Common myeloid progenitor, CD34-positive (primary cell): ENCODE measurements at regions not wholly inside any gene's neighbourhood (a gene's known extent, or its start where the extent isn't known, plus 50 kb on each side); places are given as distances from the start of the nearest gene placed in this dataset.

Experiments
- CTCF ChIA-PET: fragments of 350-600 bp; sonication (Branson Sonifier 250); formaldehyde crosslinking; loops from one replicate; lab custom pipeline; 2021; ENCODE audit warnings: antibody characterized with exemption; lab: Charles Lee
- POLR2A ChIA-PET: fragments of 350-600 bp; sonication (Branson Sonifier 250); formaldehyde crosslinking; loops from one replicate; lab custom pipeline; 2021; ENCODE audit warnings: antibody characterized with exemption; lab: Charles Lee
- DNase-seq, 3 donors: peaks; one replicate each; pipeline versions ENCODE4 v3.0.0 to v3.0.0-alpha.2; 2013
- H3K27ac ChIP-seq, 2 experiments: 1 replicate in 1 of 2; 2 replicates in 1 of 2; pipeline ENCODE4 v1.7.0; 2013; ENCODE audit warnings: inconsistent platforms in 2 of 2, low read length in 2 of 2, mild to moderate bottlenecking in 2 of 2, low read depth in 1 of 2, moderate library complexity in 1 of 2; ENCODE audit not compliant: severe bottlenecking in 2 of 2, insufficient read depth in 1 of 2, poor library complexity in 1 of 2
- H3K27me3 ChIP-seq, 5 experiments: replicated peaks in 2 of 5; 1 replicate in 3 of 5; 2 replicates in 2 of 5; pipeline versions ENCODE4 v1.6.1 to v1.7.0; 2013; ENCODE audit warnings: low read length in 4 of 5, mild to moderate bottlenecking in 2 of 5, moderate library complexity in 2 of 5, inconsistent platforms in 1 of 5; ENCODE audit not compliant: insufficient read depth in 5 of 5, control insufficient read depth in 4 of 5
- H3K36me3 ChIP-seq, 4 experiments: 1 replicate in 2 of 4; 2 replicates in 2 of 4; pipeline versions ENCODE4 v1.6.1 to v1.7.0; 2013; ENCODE audit warnings: low read length in 3 of 4, control low read depth in 1 of 4, mild to moderate bottlenecking in 1 of 4; ENCODE audit not compliant: control insufficient read depth in 4 of 4, insufficient read depth in 4 of 4
- H3K4me1 ChIP-seq, 4 experiments: 1 replicate in 3 of 4; 2 replicates in 1 of 4; pipeline versions ENCODE4 v1.6.1 to v1.7.1; 2013; ENCODE audit warnings: low read length in 3 of 4, mild to moderate bottlenecking in 3 of 4, control low read depth in 1 of 4, inconsistent platforms in 1 of 4, moderate library complexity in 1 of 4; ENCODE audit not compliant: control insufficient read depth in 4 of 4, insufficient read depth in 4 of 4; ENCODE audit errors: control extremely low read depth in 1 of 4
- H3K4me3 ChIP-seq, 7 experiments: 1 replicate in 4 of 7; 2 replicates in 3 of 7; pipeline versions ENCODE4 v1.5.1 to v1.7.0; 2013; ENCODE audit warnings: mild to moderate bottlenecking in 7 of 7, low read length in 6 of 7, moderate library complexity in 6 of 7, inconsistent platforms in 2 of 7, low read depth in 2 of 7, control low read depth in 1 of 7; ENCODE audit not compliant: insufficient read depth in 4 of 7, control insufficient read depth in 1 of 7; ENCODE audit errors: extremely low read depth in 1 of 7
- H3K9me3 ChIP-seq, 5 experiments: 1 replicate in 4 of 5; 2 replicates in 1 of 5; pipeline versions ENCODE4 v1.6.1 to v1.7.1; 2013; ENCODE audit warnings: low read length in 4 of 5, mild to moderate bottlenecking in 2 of 5, inconsistent platforms in 1 of 5, low read depth in 1 of 5, moderate library complexity in 1 of 5; ENCODE audit not compliant: control insufficient read depth in 4 of 5, insufficient read depth in 2 of 5; ENCODE audit errors: control extremely low read depth in 1 of 5
- WGBS: methylation state at CpG from one replicate; pipeline ENCODE4 v1.1.5; 2013; ENCODE audit not compliant: insufficient coverage; 5-methylcytosine and 5-hydroxymethylcytosine counted together

DNA sequence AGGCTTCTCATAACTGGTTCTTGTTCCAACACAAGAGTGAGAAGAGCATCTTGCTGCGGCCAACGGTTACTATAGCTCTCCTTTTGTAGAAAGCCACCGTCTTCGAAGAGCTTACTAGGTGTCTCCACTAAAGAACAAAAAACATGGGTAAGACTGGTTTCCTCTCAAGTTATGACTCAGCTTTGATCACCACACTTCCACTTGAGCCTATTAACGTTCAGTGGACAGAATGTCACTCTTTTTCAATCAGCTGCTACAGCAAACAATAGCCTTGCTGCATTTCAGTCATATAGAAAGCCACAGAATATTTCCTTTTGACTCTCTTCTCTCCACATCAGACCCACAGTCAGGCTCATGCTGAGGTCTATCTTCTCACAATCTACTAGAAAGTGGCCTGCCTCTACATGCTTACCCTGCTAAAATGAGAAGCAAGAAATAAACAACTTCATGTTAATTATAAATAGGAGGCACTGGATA, 243.5 kb upstream of the PREP start:
- CTCF ChIA-PET = interaction anchor here (0.7 kb wide), 1 partner anchor 572 kb away, joined by 3 read pairs; no protein-coding TSS in a partner anchor
- DNase-seq = peak in 2 of 3 donors; percentile 11 to 30
- POLR2A ChIA-PET = no interaction called here
- Histone ChIP-seq H3K27ac (no peak overlapping the region), H3K4me1 (peaks cover 0 to 5% (median 0%) of the 10 kb centered on the region in 4 experiments), H3K4me3 (no peak overlapping the region), H3K9me3 (no peaks in the 10 kb centered on the region), H3K36me3 (no peaks in the 10 kb centered on the region), H3K27me3 (no peaks in the 10 kb centered on the region)
- WGBS = 78% methylated on average over 5 of the region's 5 CpGs

DNA sequence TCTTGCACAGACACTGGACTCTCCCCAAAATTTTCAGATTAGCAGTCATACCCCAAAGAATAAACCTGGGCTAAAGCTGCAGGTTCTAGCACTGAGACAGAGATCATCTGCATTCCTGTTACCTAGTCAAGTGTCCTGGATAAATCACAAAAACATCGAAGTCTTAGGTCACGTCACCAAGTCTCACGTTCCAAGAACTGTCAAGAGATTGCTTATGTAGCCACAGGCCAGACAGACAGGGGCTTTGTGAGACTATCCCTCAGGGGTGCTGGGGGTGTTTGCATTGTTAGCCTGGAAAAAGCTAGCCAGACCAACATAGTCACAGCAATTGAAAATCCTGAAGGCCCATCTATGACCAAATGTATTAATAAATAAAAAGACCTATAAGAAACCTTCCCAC, 243.1 kb upstream of the PREP start:
- no peak overlapping the region for H3K4me3 ChIP-seq
- WGBS = 90% methylated on average over 3 of the region's 3 CpGs
- H3K27me3 ChIP-seq = no peaks in the 10 kb centered on the region
- DNase-seq = no peak
- ChIA-PET CTCF (interaction anchor here (0.7 kb wide), 1 partner anchor 572 kb away, joined by 3 read pairs; no protein-coding TSS in a partner anchor), POLR2A (no interaction called here)
- H3K9me3 ChIP-seq = no peaks in the 10 kb centered on the region
- H3K36me3 ChIP-seq = no peaks in the 10 kb centered on the region
- no peak overlapping the region for H3K27ac ChIP-seq
- peaks cover 0 to 5% (median 0%) of the 10 kb centered on the region in 4 experiments for H3K4me1 ChIP-seq

DNA sequence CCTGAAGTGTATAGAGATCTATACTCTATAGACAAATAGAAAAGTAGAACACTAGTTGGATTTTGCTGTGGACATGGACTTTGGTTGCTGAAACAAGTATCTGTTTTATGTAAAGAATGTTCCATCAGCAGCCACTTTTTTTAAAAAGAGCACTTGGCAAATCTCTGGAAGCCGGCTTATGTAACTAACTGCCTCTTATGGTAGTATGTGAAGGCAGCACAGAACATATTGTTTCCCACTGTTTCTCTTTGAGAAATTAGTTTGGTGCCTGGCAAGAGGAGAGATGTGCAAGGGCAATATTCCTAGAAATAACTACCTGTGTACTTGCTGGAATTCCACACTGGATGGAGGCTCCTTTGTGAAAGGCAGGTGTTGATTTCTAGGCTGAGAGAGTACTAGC, 242.3 kb upstream of the PREP start:
- ChIA-PET CTCF (no interaction called here), POLR2A (no interaction called here)
- peaks cover 0 to 5% (median 0%) of the 10 kb centered on the region in 4 experiments for H3K4me1 ChIP-seq
- no peaks in the 10 kb centered on the region for H3K27me3 ChIP-seq
- WGBS = 60% methylated on average over 1 of the region's 1 CpG
- no peaks in the 10 kb centered on the region for H3K36me3 ChIP-seq
- H3K27ac ChIP-seq = no peak overlapping the region
- no peak overlapping the region for H3K4me3 ChIP-seq
- no peaks in the 10 kb centered on the region for H3K9me3 ChIP-seq
- no peak for DNase-seq

DNA sequence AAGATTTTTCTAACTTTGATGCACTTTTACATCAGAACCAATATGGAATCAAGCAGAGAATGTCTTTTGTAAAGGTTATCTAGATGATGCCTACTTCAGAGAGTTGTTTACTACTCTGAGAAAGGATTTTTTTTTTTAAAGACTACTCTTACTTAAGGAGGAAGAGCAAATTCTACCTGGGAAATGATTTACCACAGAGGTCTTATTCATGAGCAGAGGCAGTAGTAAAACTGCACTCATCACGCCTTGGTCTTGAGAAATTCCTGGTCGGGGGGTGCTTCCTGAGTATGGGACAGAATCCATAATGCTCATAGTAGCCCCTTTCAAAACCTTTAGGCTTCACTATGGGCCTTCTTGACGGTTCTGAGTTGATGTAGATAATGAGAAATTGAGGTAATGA, 241.8 kb upstream of the PREP start:
- H3K4me3 ChIP-seq = no peak overlapping the region
- CTCF ChIA-PET = no interaction called here
- H3K27ac ChIP-seq = no peak overlapping the region
- H3K27me3 ChIP-seq = no peaks in the 10 kb centered on the region
- POLR2A ChIA-PET = no interaction called here
- no peaks in the 10 kb centered on the region for H3K36me3 ChIP-seq
- no peaks in the 10 kb centered on the region for H3K9me3 ChIP-seq
- 100% methylated on average over 2 of the region's 3 CpGs for WGBS
- no peak for DNase-seq
- peaks cover 0 to 5% (median 0%) of the 10 kb centered on the region in 4 experiments for H3K4me1 ChIP-seq

DNA sequence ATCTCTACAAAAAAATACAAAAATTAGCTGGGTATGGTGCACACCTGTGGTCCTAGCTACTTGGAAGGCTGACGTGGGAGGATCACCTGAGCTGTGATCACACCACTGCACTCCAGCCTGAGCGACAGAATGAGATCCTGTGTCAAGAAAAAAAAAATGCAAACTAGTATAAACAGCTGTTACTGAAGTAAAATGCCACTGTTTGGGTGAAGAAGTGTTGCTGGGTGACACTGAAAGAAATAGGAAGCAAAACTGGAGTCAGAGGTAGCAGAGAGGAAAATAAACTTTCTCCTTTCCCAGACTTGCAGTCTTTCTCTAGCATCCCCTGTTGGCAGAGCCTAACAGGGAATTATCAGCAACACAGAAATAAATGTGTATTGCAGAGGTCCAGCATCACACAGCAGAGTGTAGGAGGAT, 241.2 kb upstream of the PREP start:
- POLR2A ChIA-PET = no interaction called here
- Histone ChIP-seq H3K4me1 (peaks cover 0 to 5% (median 0%) of the 10 kb centered on the region in 4 experiments), H3K27me3 (no peaks in the 10 kb centered on the region), H3K4me3 (no peak overlapping the region), H3K27ac (no peak overlapping the region), H3K36me3 (no peaks in the 10 kb centered on the region), H3K9me3 (no peaks in the 10 kb centered on the region)
- DNase-seq = no peak
- CTCF ChIA-PET = no interaction called here
- 88% methylated on average over 2 of the region's 2 CpGs for WGBS

DNA sequence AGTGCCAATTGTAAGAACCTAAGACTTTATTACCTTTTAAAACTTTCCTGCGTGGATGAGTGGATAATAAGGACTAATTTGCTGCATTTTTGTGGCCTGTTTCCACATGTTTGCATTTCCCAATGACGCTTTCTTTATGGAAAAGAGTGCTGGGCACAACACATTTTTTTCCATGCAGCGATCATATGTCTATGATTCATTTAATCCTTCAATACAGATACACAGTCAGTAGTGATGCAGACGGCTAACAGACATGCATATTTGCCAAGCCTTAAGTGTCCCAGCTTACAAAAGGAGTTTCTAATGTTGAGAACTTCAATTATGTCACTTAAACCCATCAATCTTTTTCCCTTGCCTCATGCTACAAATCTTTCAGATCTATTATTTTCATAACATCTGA, 239.8 kb upstream of the PREP start:
- WGBS = 97% methylated on average over 4 of the region's 4 CpGs
- H3K27me3 ChIP-seq = no peaks in the 10 kb centered on the region
- H3K27ac ChIP-seq = no peak overlapping the region
- DNase-seq = no peak
- POLR2A ChIA-PET = no interaction called here
- CTCF ChIA-PET = interaction anchor here (1.4 kb wide), 1 partner anchor 10 kb away, joined by 4 read pairs; no protein-coding TSS in a partner anchor
- H3K4me1 ChIP-seq = peaks cover 0 to 5% (median 0%) of the 10 kb centered on the region in 4 experiments
- H3K36me3 ChIP-seq = no peaks in the 10 kb centered on the region
- no peak overlapping the region for H3K4me3 ChIP-seq
- H3K9me3 ChIP-seq = no peaks in the 10 kb centered on the region

DNA sequence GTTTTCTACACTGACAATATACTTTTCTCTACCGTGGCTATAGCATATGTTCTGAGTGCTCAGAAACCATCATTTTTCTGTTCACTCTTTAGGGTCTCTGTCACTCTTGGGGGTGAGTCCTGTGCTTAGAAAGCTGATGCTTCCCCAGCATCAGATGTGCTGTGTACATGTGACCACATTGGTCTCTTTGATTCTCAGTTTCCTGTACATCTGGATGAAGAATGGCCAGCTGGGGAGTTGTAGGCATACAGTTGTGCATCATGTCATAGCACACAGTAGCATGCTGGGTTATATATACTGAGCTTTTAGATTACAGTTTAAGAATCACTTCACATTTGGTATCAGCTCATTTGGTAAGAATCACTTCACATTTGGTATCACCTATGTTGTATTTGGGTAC, 238.6 kb upstream of the PREP start:
- 80% methylated on average over 1 of the region's 1 CpG for WGBS
- ChIA-PET CTCF (no interaction called here), POLR2A (no interaction called here)
- no peak for DNase-seq
- Histone ChIP-seq H3K27me3 (no peaks in the 10 kb centered on the region), H3K4me3 (no peak overlapping the region), H3K36me3 (no peaks in the 10 kb centered on the region), H3K27ac (no peak overlapping the region), H3K9me3 (no peaks in the 10 kb centered on the region), H3K4me1 (peaks cover 0 to 1% (median 0%) of the 10 kb centered on the region in 4 experiments)
